ENCODE measurements at regions not wholly inside any gene's neighbourhood (a gene's known extent, or its start where the extent isn't known, plus 50 kb on each side); places are given as distances from the start of the nearest gene placed in this dataset.

DNA sequence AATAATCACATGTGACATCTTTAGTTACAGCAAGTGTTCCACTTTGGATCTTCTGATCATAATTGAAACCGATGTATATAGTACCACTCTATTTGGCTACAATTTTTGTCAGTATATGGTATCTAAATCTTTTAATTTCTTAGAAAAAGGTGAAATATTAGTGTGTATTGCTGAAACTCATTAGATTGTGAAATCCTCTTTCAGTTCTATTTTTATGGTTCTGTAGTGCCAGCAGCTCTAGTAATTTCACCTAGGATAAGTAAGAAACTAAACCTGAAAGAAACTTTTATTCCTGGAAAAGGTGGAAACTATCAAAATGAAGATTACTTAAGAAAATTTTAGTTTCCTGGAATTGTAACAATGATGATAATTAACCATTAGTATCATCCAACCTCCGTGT is 370.9 kb downstream of the NNT start:
- Histone ChIP-seq H4K20me1 (ENCODE audit: insufficient read depth) (no peaks in the 10 kb centered on the region), H3K36me3 (ENCODE audit: insufficient read depth, low read length) (no peaks in the 10 kb centered on the region), H3K27me3 (ENCODE audit: insufficient read depth, low read depth, low read length) (no peaks in the 10 kb centered on the region), H3K27ac (ENCODE audit: low read length) (no peak overlapping the region), H3K4me2 (ENCODE audit: low read length) (no peak overlapping the region), H3K9ac (ENCODE audit: low read length) (no peak overlapping the region), H3K4me3 (ENCODE audit: low read length) (no peak overlapping the region), H3K9me2 (ENCODE audit: insufficient read depth, low read length) (no peaks in the 10 kb centered on the region), H3K79me2 (replicated peaks; ENCODE audit: insufficient read depth, low read length) (no peaks in the 10 kb centered on the region), H2AFZ (ENCODE audit: low read depth, low read length) (no peak overlapping the region), H3F3A (ENCODE audit: insufficient read depth, low read length, poor library complexity, severe bottlenecking) (no peaks in the 10 kb centered on the region), H3K9me3 (ENCODE audit: low read length) (no peaks in the 10 kb centered on the region)
- no peak for TF ChIP-seq RAD21 (conservative IDR thresholded peaks at IDR 0.05)
- no peak for TF ChIP-seq MXI1 (conservative IDR thresholded peaks at IDR 0.05; ENCODE audit: poor library complexity, severe bottlenecking)
- TF ChIP-seq EZH2 (IDR thresholded peaks at IDR 0.05; ENCODE audit: borderline replicate concordance, insufficient read depth, low read length, poor library complexity, severe bottlenecking), result no peak
- TF ChIP-seq, protein P1, sequence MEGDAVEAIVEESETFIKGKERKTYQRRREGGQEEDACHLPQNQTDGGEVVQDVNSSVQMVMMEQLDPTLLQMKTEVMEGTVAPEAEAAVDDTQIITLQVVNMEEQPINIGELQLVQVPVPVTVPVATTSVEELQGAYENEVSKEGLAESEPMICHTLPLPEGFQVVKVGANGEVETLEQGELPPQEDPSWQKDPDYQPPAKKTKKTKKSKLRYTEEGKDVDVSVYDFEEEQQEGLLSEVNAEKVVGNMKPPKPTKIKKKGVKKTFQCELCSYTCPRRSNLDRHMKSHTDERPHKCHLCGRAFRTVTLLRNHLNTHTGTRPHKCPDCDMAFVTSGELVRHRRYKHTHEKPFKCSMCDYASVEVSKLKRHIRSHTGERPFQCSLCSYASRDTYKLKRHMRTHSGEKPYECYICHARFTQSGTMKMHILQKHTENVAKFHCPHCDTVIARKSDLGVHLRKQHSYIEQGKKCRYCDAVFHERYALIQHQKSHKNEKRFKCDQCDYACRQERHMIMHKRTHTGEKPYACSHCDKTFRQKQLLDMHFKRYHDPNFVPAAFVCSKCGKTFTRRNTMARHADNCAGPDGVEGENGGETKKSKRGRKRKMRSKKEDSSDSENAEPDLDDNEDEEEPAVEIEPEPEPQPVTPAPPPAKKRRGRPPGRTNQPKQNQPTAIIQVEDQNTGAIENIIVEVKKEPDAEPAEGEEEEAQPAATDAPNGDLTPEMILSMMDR (IDR thresholded peaks at IDR 0.05; ENCODE audit: poor library complexity, severe bottlenecking), result no peak
- no peak for TF ChIP-seq POLR2AphosphoS5 (IDR thresholded peaks at IDR 0.05)
- TF ChIP-seq EP300 (conservative IDR thresholded peaks at IDR 0.05; ENCODE audit: poor library complexity, severe bottlenecking), result no peak
- TF ChIP-seq, protein P2, sequence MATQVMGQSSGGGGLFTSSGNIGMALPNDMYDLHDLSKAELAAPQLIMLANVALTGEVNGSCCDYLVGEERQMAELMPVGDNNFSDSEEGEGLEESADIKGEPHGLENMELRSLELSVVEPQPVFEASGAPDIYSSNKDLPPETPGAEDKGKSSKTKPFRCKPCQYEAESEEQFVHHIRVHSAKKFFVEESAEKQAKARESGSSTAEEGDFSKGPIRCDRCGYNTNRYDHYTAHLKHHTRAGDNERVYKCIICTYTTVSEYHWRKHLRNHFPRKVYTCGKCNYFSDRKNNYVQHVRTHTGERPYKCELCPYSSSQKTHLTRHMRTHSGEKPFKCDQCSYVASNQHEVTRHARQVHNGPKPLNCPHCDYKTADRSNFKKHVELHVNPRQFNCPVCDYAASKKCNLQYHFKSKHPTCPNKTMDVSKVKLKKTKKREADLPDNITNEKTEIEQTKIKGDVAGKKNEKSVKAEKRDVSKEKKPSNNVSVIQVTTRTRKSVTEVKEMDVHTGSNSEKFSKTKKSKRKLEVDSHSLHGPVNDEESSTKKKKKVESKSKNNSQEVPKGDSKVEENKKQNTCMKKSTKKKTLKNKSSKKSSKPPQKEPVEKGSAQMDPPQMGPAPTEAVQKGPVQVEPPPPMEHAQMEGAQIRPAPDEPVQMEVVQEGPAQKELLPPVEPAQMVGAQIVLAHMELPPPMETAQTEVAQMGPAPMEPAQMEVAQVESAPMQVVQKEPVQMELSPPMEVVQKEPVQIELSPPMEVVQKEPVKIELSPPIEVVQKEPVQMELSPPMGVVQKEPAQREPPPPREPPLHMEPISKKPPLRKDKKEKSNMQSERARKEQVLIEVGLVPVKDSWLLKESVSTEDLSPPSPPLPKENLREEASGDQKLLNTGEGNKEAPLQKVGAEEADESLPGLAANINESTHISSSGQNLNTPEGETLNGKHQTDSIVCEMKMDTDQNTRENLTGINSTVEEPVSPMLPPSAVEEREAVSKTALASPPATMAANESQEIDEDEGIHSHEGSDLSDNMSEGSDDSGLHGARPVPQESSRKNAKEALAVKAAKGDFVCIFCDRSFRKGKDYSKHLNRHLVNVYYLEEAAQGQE (IDR thresholded peaks at IDR 0.05; ENCODE audit: borderline replicate concordance), result no peak
- no peak for TF ChIP-seq SMC3 (conservative IDR thresholded peaks at IDR 0.05; ENCODE audit: poor library complexity)
- TF ChIP-seq TAF1 (IDR thresholded peaks at IDR 0.05; ENCODE audit: low read depth), result no peak

DNA sequence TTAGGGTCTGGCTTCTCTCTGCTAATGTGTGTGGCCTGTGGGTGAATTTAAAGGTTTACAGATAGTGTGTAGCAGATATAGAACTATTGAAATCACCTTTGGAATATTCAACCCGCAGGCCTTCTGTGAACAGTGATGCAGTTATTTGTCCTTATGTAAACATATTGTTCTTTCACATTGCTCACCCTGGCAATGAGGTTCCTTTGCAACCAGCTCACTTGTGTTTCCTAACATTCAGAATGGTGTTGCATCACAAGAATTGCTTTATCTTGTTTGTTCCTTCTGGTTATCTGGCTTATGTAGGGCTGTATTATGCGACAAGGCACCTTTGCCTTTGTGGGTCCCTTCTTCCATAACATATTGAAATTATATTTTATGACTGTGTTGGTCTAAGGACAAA is 370.3 kb downstream of the NNT start:
- Histone ChIP-seq H3K36me3 (ENCODE audit: insufficient read depth, low read length) (no peaks in the 10 kb centered on the region), H3K9me2 (ENCODE audit: insufficient read depth, low read length) (no peaks in the 10 kb centered on the region), H3K27me3 (ENCODE audit: insufficient read depth, low read depth, low read length) (no peaks in the 10 kb centered on the region), H3K79me2 (replicated peaks; ENCODE audit: insufficient read depth, low read length) (no peaks in the 10 kb centered on the region), H3K4me2 (ENCODE audit: low read length) (no peak overlapping the region), H2AFZ (ENCODE audit: low read depth, low read length) (no peak overlapping the region), H3K9ac (ENCODE audit: low read length) (no peak overlapping the region), H4K20me1 (ENCODE audit: insufficient read depth) (no peaks in the 10 kb centered on the region), H3F3A (ENCODE audit: insufficient read depth, low read length, poor library complexity, severe bottlenecking) (no peaks in the 10 kb centered on the region), H3K9me3 (ENCODE audit: low read length) (no peaks in the 10 kb centered on the region), H3K4me3 (ENCODE audit: low read length) (no peak overlapping the region), H3K27ac (ENCODE audit: low read length) (no peak overlapping the region)
- TF ChIP-seq, protein P1 (IDR thresholded peaks at IDR 0.05; ENCODE audit: poor library complexity, severe bottlenecking), result no peak
- TF ChIP-seq RAD21 (conservative IDR thresholded peaks at IDR 0.05) (no peak), TAF1 (IDR thresholded peaks at IDR 0.05; ENCODE audit: low read depth) (no peak), EZH2 (IDR thresholded peaks at IDR 0.05; ENCODE audit: borderline replicate concordance, insufficient read depth, low read length, poor library complexity, severe bottlenecking) (no peak), EP300 (conservative IDR thresholded peaks at IDR 0.05; ENCODE audit: poor library complexity, severe bottlenecking) (no peak), POLR2AphosphoS5 (IDR thresholded peaks at IDR 0.05) (no peak), MXI1 (conservative IDR thresholded peaks at IDR 0.05; ENCODE audit: poor library complexity, severe bottlenecking) (no peak)
- TF ChIP-seq, protein P2 (IDR thresholded peaks at IDR 0.05; ENCODE audit: borderline replicate concordance), result no peak

All from neural cell (in vitro differentiated cells).